Heart left ventricle (tissue), 16 donors: ENCODE measurements at regions not wholly inside any gene's neighbourhood (a gene's known extent, or its start where the extent isn't known, plus 50 kb on each side); places are given as distances from the start of the nearest gene placed in this dataset.

Experiments
- ATAC-seq, 4 donors: fragments of 200-7000 bp; cut with Tn5 transposase; one replicate each; pipeline ENCODE4 v1.9.1; 2020 to 2022; ENCODE audit warnings: moderate library complexity in 4 of 4, mild to moderate bottlenecking in 3 of 4, moderate number of reproducible peaks in 1 of 4
- DNase-seq, 5 donors: peaks; one replicate each; pipeline ENCODE4 v3.0.0-alpha.2; 2020
- H3K27ac ChIP-seq, 12 donors: fragments of 200-600 bp; sonication (generic) in 4 of 12; one replicate each; pipeline versions ENCODE4 v1.5.0 to v1.8.0; 2016 to 2022; ENCODE audit warnings: mild to moderate bottlenecking in 2 of 12
- H3K27me3 ChIP-seq, 9 donors: fragments of 200-600 bp; sonication (generic) in 2 of 9; one replicate each; pipeline versions ENCODE4 v1.5.1 to v1.8.0; 2016 to 2022; ENCODE audit warnings: mild to moderate bottlenecking in 3 of 9
- H3K36me3 ChIP-seq, 9 donors: fragments of 200-600 bp; sonication (generic) in 2 of 9; one replicate each; pipeline versions ENCODE4 v1.5.0 to v1.8.0; 2018 to 2022; ENCODE audit warnings: mild to moderate bottlenecking in 2 of 9
- H3K4me1 ChIP-seq, 12 donors: fragments of 200-600 bp; sonication (generic) in 4 of 12; one replicate each; pipeline versions ENCODE4 v1.5.0 to v1.8.0; 2016 to 2022; ENCODE audit warnings: mild to moderate bottlenecking in 3 of 12
- H3K4me3 ChIP-seq, 12 donors: fragments of 200-600 bp; sonication (generic) in 4 of 12; one replicate each; pipeline versions ENCODE4 v1.5.0 to v1.8.0; 2017 to 2022; ENCODE audit warnings: mild to moderate bottlenecking in 9 of 12, moderate library complexity in 4 of 12
- H3K9me3 ChIP-seq, 12 donors: fragments of 200-600 bp; sonication (generic) in 4 of 12; one replicate each; pipeline versions ENCODE4 v1.5.0 to v1.8.0; 2016 to 2022; ENCODE audit warnings: mild to moderate bottlenecking in 1 of 12
- POLR2A ChIP-seq, 2 donors: fragments of 450-650 bp; IDR thresholded peaks; one replicate each; pipeline ENCODE4 v1.6.1; 2017; ENCODE audit warnings: antibody characterized with exemption in 2 of 2, mild to moderate bottlenecking in 2 of 2, moderate library complexity in 2 of 2
- WGBS, 4 donors: extraction: QIAGEN DNeasy Blood & Tissue Kit in 2 of 4; methylation state at CpG; one replicate each; pipeline versions ENCODE4 v1.1.5 to v1.1.7; 2013 to 2018; 5-methylcytosine and 5-hydroxymethylcytosine counted together
- intact Hi-C, 10 donors: fragments of 100-400 bp; cut with DNase I; formaldehyde crosslinking; loops; one replicate each; pipeline versions ENCODE4 v1.11.1 to v1.14.2; 2022
- TF ChIP-seq, protein P1 (sequence below), 12 donors: fragments of 200-600 bp; sonication (generic) in 4 of 12; IDR thresholded peaks; one replicate each; pipeline versions ENCODE4 v1.5.0 to v1.8.0; 2018 to 2022; ENCODE audit warnings: antibody characterized with exemption in 12 of 12, mild to moderate bottlenecking in 5 of 12
- donor health status: ischemic (EF 13 %, LVEDD 7.1; RV severe dilation, severe dysfunction).
- donor health status: healthy with polysubstance abuse.
- donor health status: DM: no; HTN: yes; CAD: no.
- donor health status: DM: no; HTN: no; CAD: no.
- donor health status: ischemic (EF 25% LVEDD 6.9; RV normal size, moderate dysfunction).
- donor health status: ischemic (EF 25% LVEDD 5.7; RV mildly dilated, moderate dysfunction).
- donor health status: healthy.
- donor health status: DM: yes; HTN: yes; CAD: no.
- donor health status: ischemic (EF 35%, LVEDD 5.7; RV mildly dilated, moderate dysfunction).
- donor health status: nonischemic (EF 11% LVEDD 7.7; RV severe dilation, severe dysfunction).
- donor health status: DM: yes; HTN: yes; CAD: no.
- donor health status: PGD.
- donor health status: ischemic (EF 29% LVEDD 5.4; RV normal size, mild dysfunction).
- donor health status: nonischemic (EF 23%, LVEDD 6.1; RV moderate dilation, normal function).

- H3K4me3 ChIP-seq: no peak overlapping the region
- H3K4me1 ChIP-seq: no peaks in the 10 kb centered on the region
- 63 to 79% (median 75%) methylated on average over 2 of the region's 2 CpGs for WGBS, 4 donors
- no peaks in the 10 kb centered on the region for H3K27me3 ChIP-seq
- no peak for ATAC-seq
- H3K9me3 ChIP-seq: no peaks in the 10 kb centered on the region
- DNase-seq: no peak
- H3K36me3 ChIP-seq: no peaks in the 10 kb centered on the region
- intact Hi-C loops: no loop called here
- no peak overlapping the region for H3K27ac ChIP-seq
- TF ChIP-seq, protein P1, sequence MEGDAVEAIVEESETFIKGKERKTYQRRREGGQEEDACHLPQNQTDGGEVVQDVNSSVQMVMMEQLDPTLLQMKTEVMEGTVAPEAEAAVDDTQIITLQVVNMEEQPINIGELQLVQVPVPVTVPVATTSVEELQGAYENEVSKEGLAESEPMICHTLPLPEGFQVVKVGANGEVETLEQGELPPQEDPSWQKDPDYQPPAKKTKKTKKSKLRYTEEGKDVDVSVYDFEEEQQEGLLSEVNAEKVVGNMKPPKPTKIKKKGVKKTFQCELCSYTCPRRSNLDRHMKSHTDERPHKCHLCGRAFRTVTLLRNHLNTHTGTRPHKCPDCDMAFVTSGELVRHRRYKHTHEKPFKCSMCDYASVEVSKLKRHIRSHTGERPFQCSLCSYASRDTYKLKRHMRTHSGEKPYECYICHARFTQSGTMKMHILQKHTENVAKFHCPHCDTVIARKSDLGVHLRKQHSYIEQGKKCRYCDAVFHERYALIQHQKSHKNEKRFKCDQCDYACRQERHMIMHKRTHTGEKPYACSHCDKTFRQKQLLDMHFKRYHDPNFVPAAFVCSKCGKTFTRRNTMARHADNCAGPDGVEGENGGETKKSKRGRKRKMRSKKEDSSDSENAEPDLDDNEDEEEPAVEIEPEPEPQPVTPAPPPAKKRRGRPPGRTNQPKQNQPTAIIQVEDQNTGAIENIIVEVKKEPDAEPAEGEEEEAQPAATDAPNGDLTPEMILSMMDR (IDR thresholded peaks at IDR 0.05): no peak
- TF ChIP-seq POLR2A (IDR thresholded peaks at IDR 0.05): no peak
Measured at GRCh38 chr14:44774396-44774795, 187.4 kb downstream of the KLHL28 start.

GRCh38 chr14:44771496-44771895, 190.3 kb downstream of the KLHL28 start:
- TF ChIP-seq, protein P1 (IDR thresholded peaks at IDR 0.05): no peak
- no peak for TF ChIP-seq POLR2A (IDR thresholded peaks at IDR 0.05)

DNA sequence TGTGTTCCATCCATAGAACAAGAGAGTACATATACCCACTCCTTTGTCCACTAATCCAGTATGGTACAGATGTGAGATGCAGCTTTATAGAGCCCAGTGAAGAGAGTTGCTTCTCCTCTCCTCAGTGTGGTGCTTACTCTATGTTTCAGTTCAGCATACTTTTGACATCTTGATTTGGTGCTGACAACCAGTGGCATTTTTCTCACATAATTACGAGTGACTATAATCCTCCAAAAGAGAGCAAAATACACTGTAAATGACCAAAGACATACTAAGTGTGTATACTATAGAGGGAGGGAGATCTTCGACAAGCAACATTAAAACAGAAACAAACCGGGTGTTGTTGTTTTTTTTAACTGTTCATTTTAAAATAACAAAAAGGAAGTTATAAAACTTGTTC, 191.5 kb downstream of the KLHL28 start:
- no peaks in the 10 kb centered on the region for H3K4me1 ChIP-seq
- WGBS, 4 donors: 73 to 80% (median 78%) methylated on average over 3 of the region's 3 CpGs
- no peak for DNase-seq

More at GRCh38 chr14:44771496-44771895, 190.3 kb downstream of the KLHL28 start:
- intact Hi-C loops: no loop called here
- no peak overlapping the region for H3K4me3 ChIP-seq
- H3K36me3 ChIP-seq: no peaks in the 10 kb centered on the region
- ATAC-seq: no peak
- H3K9me3 ChIP-seq: no peaks in the 10 kb centered on the region
- H3K27ac ChIP-seq: no peak overlapping the region
- no peak for DNase-seq
- no peaks in the 10 kb centered on the region for H3K4me1 ChIP-seq
- WGBS, 4 donors: 85 to 91% (median 87%) methylated on average over 1 of the region's 1 CpG
- H3K27me3 ChIP-seq: no peaks in the 10 kb centered on the region

GRCh38 chr14:44768935-44769334, 192.8 kb downstream of the KLHL28 start:
- Histone ChIP-seq H3K4me3 (no peak overlapping the region), H3K27ac (no peak overlapping the region), H3K9me3 (no peaks in the 10 kb centered on the region), H3K4me1 (no peaks in the 10 kb centered on the region), H3K36me3 (no peaks in the 10 kb centered on the region), H3K27me3 (no peaks in the 10 kb centered on the region)
- 63 to 85% (median 74%) methylated on average over 1 of the region's 1 CpG for WGBS, 4 donors
- ATAC-seq (no peak), DNase-seq (no peak)
- TF ChIP-seq, protein P1 (IDR thresholded peaks at IDR 0.05): no peak
- TF ChIP-seq POLR2A (IDR thresholded peaks at IDR 0.05): no peak
- intact Hi-C loops: no loop called here

More for the DNA sequence above, 191.5 kb downstream of the KLHL28 start:
- Histone ChIP-seq H3K36me3 (no peaks in the 10 kb centered on the region), H3K9me3 (no peaks in the 10 kb centered on the region), H3K4me3 (no peak overlapping the region), H3K27ac (no peak overlapping the region), H3K27me3 (no peaks in the 10 kb centered on the region)
- TF ChIP-seq POLR2A (IDR thresholded peaks at IDR 0.05): no peak
- ATAC-seq: no peak
- intact Hi-C loops: no loop called here

GRCh38 chr14:44767646-44768173, 194.0 kb downstream of the KLHL28 start:
- H3K27ac ChIP-seq: no peak overlapping the region
- 80 to 88% (median 86%) methylated on average over 5 of the region's 5 CpGs for WGBS, 4 donors
- no peak overlapping the region for H3K4me3 ChIP-seq
- DNase-seq (no peak), ATAC-seq (no peak)
- no peaks in the 10 kb centered on the region for H3K9me3 ChIP-seq
- no peak for TF ChIP-seq POLR2A (IDR thresholded peaks at IDR 0.05)
- TF ChIP-seq, protein P1 (IDR thresholded peaks at IDR 0.05): no peak
- intact Hi-C loops: no loop called here
- H3K27me3 ChIP-seq: no peaks in the 10 kb centered on the region
- no peaks in the 10 kb centered on the region for H3K36me3 ChIP-seq
- no peaks in the 10 kb centered on the region for H3K4me1 ChIP-seq
